K562 (cell line): ENCODE measurements at regions not wholly inside any gene's neighbourhood (a gene's known extent, or its start where the extent isn't known, plus 50 kb on each side); places are given as distances from the start of the nearest gene placed in this dataset.

Experiments
- ATF7 ChIP-seq: fragments of 450-650 bp; IDR thresholded peaks from 2 replicates; pipeline ENCODE4 v1.7.1; 2014; ENCODE audit warnings: mild to moderate bottlenecking, moderate library complexity
- BCOR ChIP-seq: fragments of 450-650 bp; IDR thresholded peaks from 2 replicates; pipeline ENCODE4 v1.6.1; 2016
- ESRRA ChIP-seq: fragments of 450-650 bp; IDR thresholded peaks from 2 replicates; pipeline ENCODE4 v1.6.1; 2014; ENCODE audit warnings: low read depth, mild to moderate bottlenecking, moderate library complexity, borderline replicate concordance
- KDM1A ChIP-seq, 2 experiments: fragments of 450-650 bp; IDR thresholded peaks; 2 replicates each; pipeline ENCODE4 v1.6.1; 2016; ENCODE audit warnings: mild to moderate bottlenecking in 2 of 2
- KLF1 ChIP-seq: fragments of 450-650 bp; IDR thresholded peaks from 2 replicates; pipeline ENCODE4 v1.6.1; 2016; ENCODE audit warnings: missing genetic modification characterization, missing compliant biosample characterization
- MEIS2 ChIP-seq: fragments of 450-650 bp; IDR thresholded peaks from 2 replicates; pipeline ENCODE4 v1.6.1; 2014; ENCODE audit warnings: mild to moderate bottlenecking; ENCODE audit not compliant: partially characterized antibody
- NR2C1 ChIP-seq, 2 experiments: fragments of 450-650 bp; IDR thresholded peaks; 2 replicates each; pipeline ENCODE4 v1.6.1; 2017; ENCODE audit warnings: mild to moderate bottlenecking in 2 of 2, antibody characterized with exemption in 1 of 2, inconsistent platforms in 1 of 2, missing compliant biosample characterization in 1 of 2, missing genetic modification characterization in 1 of 2
- SNIP1 ChIP-seq: fragments of 450-650 bp; IDR thresholded peaks from 2 replicates; pipeline ENCODE4 v1.7.1; 2017; ENCODE audit warnings: low read depth, mild to moderate bottlenecking
- XRCC3 ChIP-seq: fragments of 450-650 bp; IDR thresholded peaks from 2 replicates; pipeline ENCODE4 v1.6.1; 2017; ENCODE audit warnings: mild to moderate bottlenecking, moderate library complexity
- ZNF316 ChIP-seq: fragments of 450-650 bp; IDR thresholded peaks from 2 replicates; pipeline ENCODE4 v1.6.1; 2016
- ZNF830 ChIP-seq: fragments of 250-450 bp; sonication (Bioruptor Pico); IDR thresholded peaks from 2 replicates; pipeline ENCODE4 v1.5.0; 2021; ENCODE audit warnings: mild to moderate bottlenecking
- TF ChIP-seq, protein P1 (sequence below): fragments of 250-450 bp; sonication (Bioruptor Pico); IDR thresholded peaks from 2 replicates; pipeline ENCODE4 v1.8.0; 2022; ENCODE audit warnings: inconsistent platforms
- TF ChIP-seq, protein P2 (sequence below), 2 experiments: IDR thresholded peaks; 2 replicates each; pipeline ENCODE4 v1.6.1; 2012; ENCODE audit warnings: improper control_type of control experiment in 2 of 2, low read depth in 2 of 2, low read length in 2 of 2, borderline replicate concordance in 1 of 2

DNA sequence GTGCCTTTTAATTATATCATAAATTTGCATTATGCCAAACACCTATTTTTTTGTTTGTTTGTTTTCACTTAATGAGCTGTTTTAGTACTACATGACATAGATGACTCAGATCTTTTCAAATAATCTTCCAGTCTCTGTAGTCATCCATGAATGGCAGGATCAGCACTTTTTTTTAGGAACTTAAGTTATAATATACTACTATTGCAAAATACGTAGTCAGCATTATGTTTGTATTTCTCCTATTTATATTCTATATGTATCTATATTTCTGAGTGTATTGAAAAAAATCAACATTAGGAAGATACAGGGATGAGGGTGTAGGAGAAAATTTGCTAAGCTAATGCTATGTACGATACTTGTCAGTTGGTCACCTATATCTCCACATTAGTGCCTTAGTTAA, 773.1 kb upstream of the AGA start (continued):
- no peak for TF ChIP-seq MEIS2
- no peak for TF ChIP-seq ESRRA
- TF ChIP-seq ZNF316, result peak; percentile 65
- no peak for TF ChIP-seq ZNF830 (CRISPR knock-in tag)
- TF ChIP-seq, protein P1, sequence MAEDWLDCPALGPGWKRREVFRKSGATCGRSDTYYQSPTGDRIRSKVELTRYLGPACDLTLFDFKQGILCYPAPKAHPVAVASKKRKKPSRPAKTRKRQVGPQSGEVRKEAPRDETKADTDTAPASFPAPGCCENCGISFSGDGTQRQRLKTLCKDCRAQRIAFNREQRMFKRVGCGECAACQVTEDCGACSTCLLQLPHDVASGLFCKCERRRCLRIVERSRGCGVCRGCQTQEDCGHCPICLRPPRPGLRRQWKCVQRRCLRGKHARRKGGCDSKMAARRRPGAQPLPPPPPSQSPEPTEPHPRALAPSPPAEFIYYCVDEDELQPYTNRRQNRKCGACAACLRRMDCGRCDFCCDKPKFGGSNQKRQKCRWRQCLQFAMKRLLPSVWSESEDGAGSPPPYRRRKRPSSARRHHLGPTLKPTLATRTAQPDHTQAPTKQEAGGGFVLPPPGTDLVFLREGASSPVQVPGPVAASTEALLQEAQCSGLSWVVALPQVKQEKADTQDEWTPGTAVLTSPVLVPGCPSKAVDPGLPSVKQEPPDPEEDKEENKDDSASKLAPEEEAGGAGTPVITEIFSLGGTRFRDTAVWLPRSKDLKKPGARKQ (CRISPR knock-in tag), result no peak
- TF ChIP-seq, protein P2, sequence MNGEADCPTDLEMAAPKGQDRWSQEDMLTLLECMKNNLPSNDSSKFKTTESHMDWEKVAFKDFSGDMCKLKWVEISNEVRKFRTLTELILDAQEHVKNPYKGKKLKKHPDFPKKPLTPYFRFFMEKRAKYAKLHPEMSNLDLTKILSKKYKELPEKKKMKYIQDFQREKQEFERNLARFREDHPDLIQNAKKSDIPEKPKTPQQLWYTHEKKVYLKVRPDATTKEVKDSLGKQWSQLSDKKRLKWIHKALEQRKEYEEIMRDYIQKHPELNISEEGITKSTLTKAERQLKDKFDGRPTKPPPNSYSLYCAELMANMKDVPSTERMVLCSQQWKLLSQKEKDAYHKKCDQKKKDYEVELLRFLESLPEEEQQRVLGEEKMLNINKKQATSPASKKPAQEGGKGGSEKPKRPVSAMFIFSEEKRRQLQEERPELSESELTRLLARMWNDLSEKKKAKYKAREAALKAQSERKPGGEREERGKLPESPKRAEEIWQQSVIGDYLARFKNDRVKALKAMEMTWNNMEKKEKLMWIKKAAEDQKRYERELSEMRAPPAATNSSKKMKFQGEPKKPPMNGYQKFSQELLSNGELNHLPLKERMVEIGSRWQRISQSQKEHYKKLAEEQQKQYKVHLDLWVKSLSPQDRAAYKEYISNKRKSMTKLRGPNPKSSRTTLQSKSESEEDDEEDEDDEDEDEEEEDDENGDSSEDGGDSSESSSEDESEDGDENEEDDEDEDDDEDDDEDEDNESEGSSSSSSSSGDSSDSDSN (IDR thresholded peaks at IDR 0.05; ENCODE audit: borderline replicate concordance in 1 of 2, low read depth in 2 of 2, low read length in 2 of 2), result no peak
- no peak for TF ChIP-seq SNIP1
- no peak for TF ChIP-seq ATF7
- no peak for TF ChIP-seq KDM1A (IDR thresholded peaks at IDR 0.05)
- no peak for TF ChIP-seq KLF1 (tag)
- no peak for TF ChIP-seq XRCC3
- TF ChIP-seq NR2C1 (IDR thresholded peaks at IDR 0.05), result no peak
- no peak for TF ChIP-seq NR2C1 (tag; IDR thresholded peaks at IDR 0.05)
- no peak for TF ChIP-seq BCOR
- TF ChIP-seq, all 486 proteins: peak for 4
